ENCODE measurements at regions not wholly inside any gene's neighbourhood (a gene's known extent, or its start where the extent isn't known, plus 50 kb on each side); places are given as distances from the start of the nearest gene placed in this dataset.
"Not testable (repeated sequence)": the region's sequence is repeated elsewhere in the genome, so short reads cannot be mapped to it uniquely, and the experiment has no call there.

GRCh38 chr10:53331460-53331859 is 558.9 kb upstream of the MBL2 start:
- Histone ChIP-seq H3K9ac (ENCODE audit: low read depth in 1 of 2, low read length in 2 of 2) (no peak overlapping the region), H3K4me1 (ENCODE audit: control insufficient read depth in 1 of 2, insufficient read depth in 2 of 2, low read length in 2 of 2) (no peaks in the 10 kb centered on the region), H3K36me3 (ENCODE audit: control insufficient read depth in 1 of 2, insufficient read depth in 2 of 2, low read length in 2 of 2) (no peaks in the 10 kb centered on the region), H3K9me3 (ENCODE audit: control insufficient read depth in 1 of 2, low read length in 2 of 2) (peaks cover 0 to 4% of the 10 kb centered on the region in 2 donors), H3K27ac (ENCODE audit: low read depth, low read length) (no peak overlapping the region), H3K4me3 (ENCODE audit: low read depth in 1 of 2, low read length in 2 of 2) (no peak overlapping the region), H3K27me3 (ENCODE audit: control insufficient read depth in 1 of 2, insufficient read depth in 2 of 2, low read length in 2 of 2) (no peaks in the 10 kb centered on the region)

- H3K4me3 ChIP-seq (ENCODE audit: low read depth in 1 of 2, low read length in 2 of 2); H3K9ac ChIP-seq (ENCODE audit: low read depth in 1 of 2, low read length in 2 of 2); H3K9me3 ChIP-seq (ENCODE audit: control insufficient read depth in 1 of 2, low read length in 2 of 2); H3K27ac ChIP-seq (ENCODE audit: low read depth, low read length); H3K27me3 ChIP-seq (ENCODE audit: control insufficient read depth in 1 of 2, insufficient read depth in 2 of 2, low read length in 2 of 2); H3K36me3 ChIP-seq (ENCODE audit: control insufficient read depth in 1 of 2, insufficient read depth in 2 of 2, low read length in 2 of 2); H3K4me1 ChIP-seq (ENCODE audit: control insufficient read depth in 1 of 2, insufficient read depth in 2 of 2, low read length in 2 of 2): not testable (repeated sequence)
Observed at GRCh38 chr10:53326401-53327305, 554.1 kb upstream of the MBL2 start.

GRCh38 chr10:53325066-53325465 is 552.5 kb upstream of the MBL2 start:
- no peak overlapping the region for H3K9ac ChIP-seq (ENCODE audit: low read depth in 1 of 2, low read length in 2 of 2)

GRCh38 chr10:53315709-53316108 is 543.1 kb upstream of the MBL2 start:
- H3K27ac ChIP-seq (ENCODE audit: low read depth, low read length), result no peak overlapping the region
- no peaks in the 10 kb centered on the region for H3K9me3 ChIP-seq (ENCODE audit: control insufficient read depth in 1 of 2, low read length in 2 of 2)
- no peak overlapping the region for H3K9ac ChIP-seq (ENCODE audit: low read depth in 1 of 2, low read length in 2 of 2)

More at GRCh38 chr10:53325066-53325465, 552.5 kb upstream of the MBL2 start:
- no peaks in the 10 kb centered on the region for H3K4me1 ChIP-seq (ENCODE audit: control insufficient read depth in 1 of 2, insufficient read depth in 2 of 2, low read length in 2 of 2)
- H3K4me3 ChIP-seq (ENCODE audit: low read depth in 1 of 2, low read length in 2 of 2), result no peak overlapping the region
- H3K36me3 ChIP-seq (ENCODE audit: control insufficient read depth in 1 of 2, insufficient read depth in 2 of 2, low read length in 2 of 2), result no peaks in the 10 kb centered on the region
- H3K9me3 ChIP-seq (ENCODE audit: control insufficient read depth in 1 of 2, low read length in 2 of 2), result no peaks in the 10 kb centered on the region
- no peaks in the 10 kb centered on the region for H3K27me3 ChIP-seq (ENCODE audit: control insufficient read depth in 1 of 2, insufficient read depth in 2 of 2, low read length in 2 of 2)
- no peak overlapping the region for H3K27ac ChIP-seq (ENCODE audit: low read depth, low read length)

DNA sequence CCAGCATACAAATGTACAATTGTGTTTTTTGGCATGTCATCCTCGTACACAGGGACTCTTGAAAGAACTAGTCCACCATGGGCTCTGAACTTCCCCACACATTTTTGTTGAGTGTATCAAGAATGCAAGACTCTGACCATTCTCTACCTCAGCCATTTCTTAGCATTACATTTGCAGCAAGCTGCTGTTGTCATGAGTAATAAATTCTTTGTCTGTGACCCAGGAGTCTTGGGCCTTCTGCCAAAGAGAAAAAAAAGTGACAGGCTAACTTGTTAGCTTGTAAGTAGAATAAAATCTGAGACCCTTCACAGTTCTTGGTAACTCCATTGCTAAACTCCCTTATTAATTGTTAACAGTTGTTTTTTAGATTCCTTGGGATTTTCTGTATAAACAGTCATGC is 542.3 kb upstream of the MBL2 start:
- H3K27me3 ChIP-seq (ENCODE audit: control insufficient read depth in 1 of 2, insufficient read depth in 2 of 2, low read length in 2 of 2), result no peaks in the 10 kb centered on the region
- no peak overlapping the region for H3K9ac ChIP-seq (ENCODE audit: low read depth in 1 of 2, low read length in 2 of 2)
- H3K36me3 ChIP-seq (ENCODE audit: control insufficient read depth in 1 of 2, insufficient read depth in 2 of 2, low read length in 2 of 2), result no peaks in the 10 kb centered on the region
- H3K4me1 ChIP-seq (ENCODE audit: control insufficient read depth in 1 of 2, insufficient read depth in 2 of 2, low read length in 2 of 2), result no peaks in the 10 kb centered on the region
- H3K9me3 ChIP-seq (ENCODE audit: control insufficient read depth in 1 of 2, low read length in 2 of 2), result no peaks in the 10 kb centered on the region
- H3K4me3 ChIP-seq (ENCODE audit: low read depth in 1 of 2, low read length in 2 of 2), result no peak overlapping the region
- no peak overlapping the region for H3K27ac ChIP-seq (ENCODE audit: low read depth, low read length)

More at GRCh38 chr10:53315709-53316108, 543.1 kb upstream of the MBL2 start:
- Histone ChIP-seq H3K4me1 (ENCODE audit: control insufficient read depth in 1 of 2, insufficient read depth in 2 of 2, low read length in 2 of 2) (no peaks in the 10 kb centered on the region), H3K27me3 (ENCODE audit: control insufficient read depth in 1 of 2, insufficient read depth in 2 of 2, low read length in 2 of 2) (no peaks in the 10 kb centered on the region), H3K4me3 (ENCODE audit: low read depth in 1 of 2, low read length in 2 of 2) (no peak overlapping the region), H3K36me3 (ENCODE audit: control insufficient read depth in 1 of 2, insufficient read depth in 2 of 2, low read length in 2 of 2) (no peaks in the 10 kb centered on the region)

DNA sequence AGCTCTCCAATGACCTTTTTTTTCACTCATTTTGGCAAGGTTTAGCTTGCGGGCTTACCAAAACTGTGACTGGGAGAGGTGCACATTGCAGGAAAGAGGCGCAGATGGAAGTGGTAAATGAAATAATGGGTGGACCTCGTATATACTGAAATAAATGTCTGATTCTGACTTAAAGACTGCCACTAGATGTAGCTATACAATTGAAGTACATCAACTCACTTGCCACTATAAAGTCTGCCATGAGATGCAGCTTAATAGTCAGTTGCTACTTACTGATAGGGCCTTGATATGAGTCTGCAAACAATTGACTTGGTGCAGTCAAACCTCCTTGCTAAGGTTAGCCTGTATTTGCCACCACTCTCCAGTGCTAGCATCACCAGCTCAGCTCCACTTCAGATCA is 525.9 kb upstream of the MBL2 start:
- Histone ChIP-seq H3K9me3 (ENCODE audit: control insufficient read depth in 1 of 2, low read length in 2 of 2) (peaks cover 0 to 3% of the 10 kb centered on the region in 2 donors), H3K9ac (ENCODE audit: low read depth in 1 of 2, low read length in 2 of 2) (no peak overlapping the region), H3K27ac (ENCODE audit: low read depth, low read length) (no peak overlapping the region), H3K4me3 (ENCODE audit: low read depth in 1 of 2, low read length in 2 of 2) (no peak overlapping the region), H3K4me1 (ENCODE audit: control insufficient read depth in 1 of 2, insufficient read depth in 2 of 2, low read length in 2 of 2) (no peaks in the 10 kb centered on the region), H3K36me3 (ENCODE audit: control insufficient read depth in 1 of 2, insufficient read depth in 2 of 2, low read length in 2 of 2) (no peaks in the 10 kb centered on the region), H3K27me3 (ENCODE audit: control insufficient read depth in 1 of 2, insufficient read depth in 2 of 2, low read length in 2 of 2) (no peaks in the 10 kb centered on the region)

GRCh38 chr10:53284615-53285182 is 512.1 kb upstream of the MBL2 start:
- no peaks in the 10 kb centered on the region for H3K4me1 ChIP-seq (ENCODE audit: control insufficient read depth in 1 of 2, insufficient read depth in 2 of 2, low read length in 2 of 2)
- no peaks in the 10 kb centered on the region for H3K27me3 ChIP-seq (ENCODE audit: control insufficient read depth in 1 of 2, insufficient read depth in 2 of 2, low read length in 2 of 2)
- H3K9me3 ChIP-seq (ENCODE audit: control insufficient read depth in 1 of 2, low read length in 2 of 2), result no peaks in the 10 kb centered on the region
- no peaks in the 10 kb centered on the region for H3K36me3 ChIP-seq (ENCODE audit: control insufficient read depth in 1 of 2, insufficient read depth in 2 of 2, low read length in 2 of 2)
- no peak overlapping the region for H3K4me3 ChIP-seq (ENCODE audit: low read depth in 1 of 2, low read length in 2 of 2)
- H3K9ac ChIP-seq (ENCODE audit: low read depth in 1 of 2, low read length in 2 of 2), result no peak overlapping the region
- no peak overlapping the region for H3K27ac ChIP-seq (ENCODE audit: low read depth, low read length)

DNA sequence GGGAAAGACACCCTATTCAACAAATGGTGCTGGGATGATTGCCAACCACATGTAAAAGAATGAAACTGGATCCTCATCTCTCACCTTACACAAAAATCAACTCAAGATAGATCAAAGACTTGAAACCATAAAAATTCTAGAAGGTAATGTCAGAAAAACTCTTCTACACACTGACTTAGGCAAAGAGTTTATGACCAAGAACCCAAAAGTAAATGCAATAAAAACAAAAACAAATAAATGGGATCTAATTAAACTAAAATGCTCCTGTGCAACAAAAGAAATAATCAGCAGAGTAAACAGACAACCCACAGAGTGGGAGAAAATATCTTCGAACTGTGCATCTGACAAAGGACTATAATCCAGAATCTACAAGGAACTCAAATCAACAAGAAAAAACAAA is 504.2 kb upstream of the MBL2 start:
- no peaks in the 10 kb centered on the region for H3K4me1 ChIP-seq (ENCODE audit: control insufficient read depth in 1 of 2, insufficient read depth in 2 of 2, low read length in 2 of 2)
- H3K4me3 ChIP-seq (ENCODE audit: low read depth in 1 of 2, low read length in 2 of 2), result no peak overlapping the region
- H3K27ac ChIP-seq (ENCODE audit: low read depth, low read length), result no peak overlapping the region
- no peaks in the 10 kb centered on the region for H3K27me3 ChIP-seq (ENCODE audit: control insufficient read depth in 1 of 2, insufficient read depth in 2 of 2, low read length in 2 of 2)
- H3K36me3 ChIP-seq (ENCODE audit: control insufficient read depth in 1 of 2, insufficient read depth in 2 of 2, low read length in 2 of 2), result no peaks in the 10 kb centered on the region
- H3K9ac ChIP-seq (ENCODE audit: low read depth in 1 of 2, low read length in 2 of 2), result no peak overlapping the region
- no peaks in the 10 kb centered on the region for H3K9me3 ChIP-seq (ENCODE audit: control insufficient read depth in 1 of 2, low read length in 2 of 2)

DNA sequence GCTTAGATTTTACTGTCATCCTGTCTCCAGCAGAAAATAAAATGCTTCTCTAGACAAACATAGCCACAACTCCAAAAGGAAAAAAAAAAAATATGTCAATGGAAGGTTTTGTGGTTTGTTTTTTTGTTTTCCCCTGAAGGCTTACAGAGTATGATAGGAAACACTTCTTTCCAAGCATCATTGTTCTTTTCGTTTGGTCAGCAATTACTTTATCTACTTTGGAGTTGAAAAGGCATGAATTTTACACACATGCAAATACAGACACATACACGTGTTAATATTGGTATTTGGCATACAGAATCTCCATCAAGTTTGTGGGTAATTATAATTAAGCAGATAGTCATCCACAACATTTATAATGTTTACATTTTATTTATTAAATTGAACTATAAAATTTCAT is 496.9 kb upstream of the MBL2 start:
- Histone ChIP-seq H3K9ac (ENCODE audit: low read depth in 1 of 2, low read length in 2 of 2) (no peak overlapping the region), H3K4me1 (ENCODE audit: control insufficient read depth in 1 of 2, insufficient read depth in 2 of 2, low read length in 2 of 2) (no peaks in the 10 kb centered on the region), H3K27ac (ENCODE audit: low read depth, low read length) (no peak overlapping the region), H3K9me3 (ENCODE audit: control insufficient read depth in 1 of 2, low read length in 2 of 2) (no peaks in the 10 kb centered on the region), H3K36me3 (ENCODE audit: control insufficient read depth in 1 of 2, insufficient read depth in 2 of 2, low read length in 2 of 2) (no peaks in the 10 kb centered on the region), H3K27me3 (ENCODE audit: control insufficient read depth in 1 of 2, insufficient read depth in 2 of 2, low read length in 2 of 2) (no peaks in the 10 kb centered on the region), H3K4me3 (ENCODE audit: low read depth in 1 of 2, low read length in 2 of 2) (no peak overlapping the region)

- no peaks in the 10 kb centered on the region for H3K9me3 ChIP-seq (ENCODE audit: control insufficient read depth in 1 of 2, low read length in 2 of 2)
- H3K27ac ChIP-seq (ENCODE audit: low read depth, low read length), result no peak overlapping the region
- no peak overlapping the region for H3K4me3 ChIP-seq (ENCODE audit: low read depth in 1 of 2, low read length in 2 of 2)
- H3K27me3 ChIP-seq (ENCODE audit: control insufficient read depth in 1 of 2, insufficient read depth in 2 of 2, low read length in 2 of 2), result no peaks in the 10 kb centered on the region
- no peaks in the 10 kb centered on the region for H3K4me1 ChIP-seq (ENCODE audit: control insufficient read depth in 1 of 2, insufficient read depth in 2 of 2, low read length in 2 of 2)
- H3K36me3 ChIP-seq (ENCODE audit: control insufficient read depth in 1 of 2, insufficient read depth in 2 of 2, low read length in 2 of 2), result no peaks in the 10 kb centered on the region
- no peak overlapping the region for H3K9ac ChIP-seq (ENCODE audit: low read depth in 1 of 2, low read length in 2 of 2)
Observed at GRCh38 chr10:53260213-53260612, 487.6 kb upstream of the MBL2 start.

Measured in duodenal mucosa (tissue), 2 donors.